LNCAP (cell line): ENCODE measurements at regions not wholly inside any gene's neighbourhood (a gene's known extent, or its start where the extent isn't known, plus 50 kb on each side); places are given as distances from the start of the nearest gene placed in this dataset.

Experiments used
- TF ChIP-seq, protein P1 (sequence below): fragments of 450-650 bp; IDR thresholded peaks from 2 replicates; pipeline ENCODE4 v1.5.1; 2017; ENCODE audit warnings: mild to moderate bottlenecking

GRCh38 chr4:11632483-11632882 is 203.8 kb upstream of the HS3ST1 start:
- TF ChIP-seq, protein P1, sequence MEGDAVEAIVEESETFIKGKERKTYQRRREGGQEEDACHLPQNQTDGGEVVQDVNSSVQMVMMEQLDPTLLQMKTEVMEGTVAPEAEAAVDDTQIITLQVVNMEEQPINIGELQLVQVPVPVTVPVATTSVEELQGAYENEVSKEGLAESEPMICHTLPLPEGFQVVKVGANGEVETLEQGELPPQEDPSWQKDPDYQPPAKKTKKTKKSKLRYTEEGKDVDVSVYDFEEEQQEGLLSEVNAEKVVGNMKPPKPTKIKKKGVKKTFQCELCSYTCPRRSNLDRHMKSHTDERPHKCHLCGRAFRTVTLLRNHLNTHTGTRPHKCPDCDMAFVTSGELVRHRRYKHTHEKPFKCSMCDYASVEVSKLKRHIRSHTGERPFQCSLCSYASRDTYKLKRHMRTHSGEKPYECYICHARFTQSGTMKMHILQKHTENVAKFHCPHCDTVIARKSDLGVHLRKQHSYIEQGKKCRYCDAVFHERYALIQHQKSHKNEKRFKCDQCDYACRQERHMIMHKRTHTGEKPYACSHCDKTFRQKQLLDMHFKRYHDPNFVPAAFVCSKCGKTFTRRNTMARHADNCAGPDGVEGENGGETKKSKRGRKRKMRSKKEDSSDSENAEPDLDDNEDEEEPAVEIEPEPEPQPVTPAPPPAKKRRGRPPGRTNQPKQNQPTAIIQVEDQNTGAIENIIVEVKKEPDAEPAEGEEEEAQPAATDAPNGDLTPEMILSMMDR: no peak

- TF ChIP-seq, protein P1: no peak
Measured at GRCh38 chr4:11632025-11632424, 203.3 kb upstream of the HS3ST1 start.

- TF ChIP-seq, protein P1: no peak
Measured at GRCh38 chr4:11631416-11631815, 202.7 kb upstream of the HS3ST1 start.

DNA sequence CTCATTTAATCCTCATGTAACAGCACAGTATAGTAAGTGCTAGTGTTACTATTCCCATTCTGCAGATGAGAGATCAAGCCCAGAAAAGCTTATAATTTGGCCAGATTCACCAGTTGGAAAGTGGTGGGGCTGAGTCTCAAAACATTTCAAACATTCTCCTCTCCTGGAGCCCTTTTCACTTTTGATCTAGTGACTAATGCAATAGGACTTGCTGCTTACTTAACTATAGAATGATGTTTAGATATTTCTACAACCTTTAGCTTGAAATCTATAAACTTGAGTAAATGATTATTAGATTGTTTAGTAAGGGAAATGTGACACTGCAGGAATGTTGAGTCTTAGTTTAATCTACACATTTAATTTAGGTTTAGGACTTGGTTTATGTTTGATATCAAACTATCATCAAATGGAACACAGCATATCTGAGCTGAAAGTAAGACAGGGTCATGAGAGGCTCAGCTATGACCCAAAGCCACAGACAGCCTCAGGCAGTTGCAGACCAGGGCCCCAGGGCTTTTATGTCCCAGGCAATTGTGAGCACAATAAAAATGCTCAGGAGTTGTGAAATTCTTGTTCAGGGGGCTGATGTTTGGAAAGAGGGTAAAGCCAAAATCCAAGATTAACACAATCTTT is 199.5 kb upstream of the HS3ST1 start:
- TF ChIP-seq, protein P1: no peak

- TF ChIP-seq, protein P1: no peak
Measured at GRCh38 chr4:11626066-11626465, 197.4 kb upstream of the HS3ST1 start.

- TF ChIP-seq, protein P1: no peak
Measured at GRCh38 chr4:11625211-11625610, 196.5 kb upstream of the HS3ST1 start.

DNA sequence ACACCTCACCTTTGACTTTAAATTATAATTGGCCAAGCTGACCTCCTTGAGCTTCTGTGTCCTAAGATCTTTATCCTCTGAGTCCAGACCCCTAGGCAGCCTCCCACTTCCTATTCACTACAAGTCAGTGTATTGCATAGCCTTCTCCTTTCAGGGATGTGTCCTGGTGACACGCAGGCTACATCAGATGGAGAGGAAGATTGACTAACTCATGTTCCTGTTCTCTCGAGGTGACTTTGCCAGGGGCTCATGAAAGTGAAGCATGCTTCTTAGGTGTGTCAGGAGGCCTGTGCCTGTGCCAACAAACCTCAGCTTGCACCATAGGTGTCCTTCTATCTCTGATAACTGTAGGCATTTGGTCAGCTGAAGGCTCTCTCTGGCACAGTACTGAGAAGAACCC is 195.7 kb upstream of the HS3ST1 start:
- TF ChIP-seq, protein P1: no peak

DNA sequence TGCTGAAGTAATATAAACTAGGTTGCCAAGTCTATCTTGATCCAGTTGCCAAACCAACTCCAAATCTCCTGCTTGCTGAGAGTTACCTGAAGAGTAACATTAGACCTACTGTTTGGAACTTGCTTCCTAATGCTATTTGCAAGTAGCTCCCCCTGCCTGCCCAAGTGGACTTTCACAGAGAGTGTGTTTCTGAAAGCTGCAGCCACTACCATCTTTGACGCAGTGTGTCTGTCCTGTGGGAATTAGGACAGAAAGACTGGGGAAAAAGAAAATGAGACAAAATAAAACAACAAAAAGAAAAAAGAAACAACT is 195.0 kb upstream of the HS3ST1 start:
- TF ChIP-seq, protein P1: peak; percentile 91
